DND-41 (cell line): ENCODE measurements at regions not wholly inside any gene's neighbourhood (a gene's known extent, or its start where the extent isn't known, plus 50 kb on each side); places are given as distances from the start of the nearest gene placed in this dataset.

Experiments used
- ATAC-seq: fragments of 200-7000 bp; cut with Tn5 transposase; 3 replicates; pipeline ENCODE4 v1.9.1; 2021; ENCODE audit warnings: low read depth; ENCODE audit not compliant: insufficient read depth
- DNase-seq: peaks from one replicate; pipeline ENCODE4 v3.0.0-alpha.2; 2020
- H2AFZ ChIP-seq: 2 replicates; pipeline ENCODE4 v1.6.0; 2012; ENCODE audit warnings: low read depth, low read length
- H3K27ac ChIP-seq: 2 replicates; pipeline ENCODE4 v1.5.1; 2012; ENCODE audit warnings: low read length, inconsistent platforms
- H3K27me3 ChIP-seq: fragments of 200-600 bp; sonication (generic); 2 replicates; pipeline ENCODE4 v1.6.0; 2012; ENCODE audit warnings: low read length, mild to moderate bottlenecking, inconsistent platforms; ENCODE audit not compliant: insufficient read depth, poor library complexity
- H3K36me3 ChIP-seq: 2 replicates; pipeline ENCODE4 v1.5.1; 2012; ENCODE audit warnings: low read length, inconsistent platforms; ENCODE audit not compliant: insufficient read depth
- H3K4me1 ChIP-seq: 2 replicates; pipeline ENCODE4 v1.5.1; 2012; ENCODE audit warnings: mild to moderate bottlenecking, low read length; ENCODE audit not compliant: insufficient read depth
- H3K4me2 ChIP-seq: 2 replicates; pipeline ENCODE4 v1.6.0; 2012; ENCODE audit warnings: mild to moderate bottlenecking, moderate library complexity, low read length, inconsistent platforms; ENCODE audit not compliant: insufficient read depth
- H3K4me3 ChIP-seq, 2 experiments: fragments of 200-600 bp in 1 of 2; shearing (Covaris generic) in 1 of 2; 2 replicates each; pipeline ENCODE4 v1.5.1; 2012 to 2016; ENCODE audit warnings: inconsistent platforms in 2 of 2, low read length in 2 of 2, mild to moderate bottlenecking in 2 of 2, low read depth in 1 of 2, moderate library complexity in 1 of 2
- H3K79me2 ChIP-seq: 2 replicates; pipeline ENCODE4 v1.6.0; 2012; ENCODE audit warnings: low read length, inconsistent platforms; ENCODE audit not compliant: insufficient read depth
- H3K9ac ChIP-seq: 2 replicates; pipeline ENCODE4 v1.6.0; 2012; ENCODE audit warnings: low read depth, mild to moderate bottlenecking, inconsistent platforms, low read length, moderate library complexity
- H3K9me3 ChIP-seq: 2 replicates; pipeline ENCODE4 v1.5.1; 2012; ENCODE audit warnings: low read length, moderate library complexity, mild to moderate bottlenecking, inconsistent platforms; ENCODE audit not compliant: insufficient read depth, severe bottlenecking
- H4K20me1 ChIP-seq: 2 replicates; pipeline ENCODE4 v1.6.0; 2012; ENCODE audit warnings: low read length; ENCODE audit not compliant: insufficient read depth
- CTCF ChIP-seq: IDR thresholded peaks from 2 replicates; pipeline ENCODE4 v1.5.1; 2012; ENCODE audit warnings: borderline replicate concordance, low read length, moderate library complexity, mild to moderate bottlenecking; ENCODE audit not compliant: poor library complexity, severe bottlenecking; ENCODE audit errors: extremely low read depth
- EZH2 ChIP-seq: IDR thresholded peaks from 3 replicates; pipeline ENCODE4 v1.6.1; 2012; ENCODE audit warnings: borderline replicate concordance, low read depth, mild to moderate bottlenecking, moderate library complexity, low read length, inconsistent platforms; ENCODE audit not compliant: severe bottlenecking

GRCh38 chr20:24724982-24725533 lies 224.0 kb upstream of the CST7 start:
- TF ChIP-seq EZH2, result no peak
- no peak for TF ChIP-seq CTCF
- H3K79me2 ChIP-seq, result no peaks in the 10 kb centered on the region
- no peak overlapping the region for H3K4me2 ChIP-seq
- no peak overlapping the region for H2AFZ ChIP-seq
- H3K4me3 ChIP-seq, result no peak overlapping the region
- no peak for ATAC-seq
- no peaks in the 10 kb centered on the region for H3K27me3 ChIP-seq
- H3K9ac ChIP-seq, result no peak overlapping the region
- H4K20me1 ChIP-seq, result no peaks in the 10 kb centered on the region
- no peak overlapping the region for H3K27ac ChIP-seq
- no peaks in the 10 kb centered on the region for H3K9me3 ChIP-seq
- no peaks in the 10 kb centered on the region for H3K4me1 ChIP-seq
- no peaks in the 10 kb centered on the region for H3K36me3 ChIP-seq
- DNase-seq, result no peak

- H3K4me3 ChIP-seq, result no peak overlapping the region
- TF ChIP-seq EZH2 (no peak), CTCF (no peak)
- no peaks in the 10 kb centered on the region for H3K79me2 ChIP-seq
- no peak overlapping the region for H3K27ac ChIP-seq
- ATAC-seq (no peak), DNase-seq (no peak)
- no peak overlapping the region for H2AFZ ChIP-seq
- H3K36me3 ChIP-seq, result no peaks in the 10 kb centered on the region
- no peak overlapping the region for H3K4me2 ChIP-seq
- no peaks in the 10 kb centered on the region for H4K20me1 ChIP-seq
- H3K27me3 ChIP-seq, result no peaks in the 10 kb centered on the region
- no peaks in the 10 kb centered on the region for H3K9me3 ChIP-seq
- no peaks in the 10 kb centered on the region for H3K4me1 ChIP-seq
- H3K9ac ChIP-seq, result no peak overlapping the region
Measured at GRCh38 chr20:24727795-24728194, 221.3 kb upstream of the CST7 start.

GRCh38 chr20:24729896-24730605 lies 219.0 kb upstream of the CST7 start:
- H2AFZ ChIP-seq, result no peak overlapping the region
- no peaks in the 10 kb centered on the region for H3K36me3 ChIP-seq
- H3K27ac ChIP-seq, result no peak overlapping the region
- H3K27me3 ChIP-seq, result no peaks in the 10 kb centered on the region
- no peak overlapping the region for H3K4me2 ChIP-seq
- TF ChIP-seq CTCF (no peak), EZH2 (no peak)
- H4K20me1 ChIP-seq, result no peaks in the 10 kb centered on the region
- H3K79me2 ChIP-seq, result no peaks in the 10 kb centered on the region
- no peak overlapping the region for H3K9ac ChIP-seq
- H3K4me1 ChIP-seq, result no peaks in the 10 kb centered on the region
- no peak for ATAC-seq
- DNase-seq, result no peak
- H3K4me3 ChIP-seq, result no peak overlapping the region
- H3K9me3 ChIP-seq, result no peaks in the 10 kb centered on the region
